NCI-H345 treated with DMSO at 0.1 percent for 48 hours (cell line): ENCODE measurements at regions not wholly inside any gene's neighbourhood (a gene's known extent, or its start where the extent isn't known, plus 50 kb on each side); places are given as distances from the start of the nearest gene placed in this dataset.
"Not testable (repeated sequence)": the region's sequence is repeated elsewhere in the genome, so short reads cannot be mapped to it uniquely, and the experiment has no call there.

ENCODE experiments used
- DNase-seq: peaks from one replicate; lab custom pipeline; 2025; ENCODE audit not compliant: unreplicated experiment; lab: John Stamatoyannopoulos, UW

- no peak for DNase-seq
Measured at GRCh38 chr10:114729103-114729659, 71.1 kb upstream of the ABLIM1 start.

- DNase-seq: no peak
Measured at GRCh38 chr10:114730291-114730690, 72.2 kb upstream of the ABLIM1 start.

- no peak for DNase-seq
Measured at GRCh38 chr10:114732931-114733330, 74.9 kb upstream of the ABLIM1 start.

- DNase-seq: no peak
Measured at GRCh38 chr10:114735946-114736345, 77.9 kb upstream of the ABLIM1 start.

- no peak for DNase-seq
Measured at GRCh38 chr10:114743521-114744231, 77.9 kb upstream of the FHIP2A start.

- no peak for DNase-seq
Measured at GRCh38 chr10:114746531-114746930, 75.0 kb upstream of the FHIP2A start.

GRCh38 chr10:114748241-114748640 is 73.3 kb upstream of the FHIP2A start:
- DNase-seq: no peak

GRCh38 chr10:114749014-114749413 is 72.6 kb upstream of the FHIP2A start:
- DNase-seq: no peak

- DNase-seq: no peak
Measured at GRCh38 chr10:114749510-114749909, 72.1 kb upstream of the FHIP2A start.

GRCh38 chr10:114751856-114752255 is 69.7 kb upstream of the FHIP2A start:
- no peak for DNase-seq

- not testable (repeated sequence) for DNase-seq
Measured at GRCh38 chr10:114752570-114752969, 69.0 kb upstream of the FHIP2A start.

GRCh38 chr10:114753126-114753525 is 68.5 kb upstream of the FHIP2A start:
- DNase-seq: no peak

GRCh38 chr10:114754445-114755320 is 66.9 kb upstream of the FHIP2A start:
- no peak for DNase-seq

- DNase-seq: no peak
Measured at GRCh38 chr10:114755537-114755936, 66.0 kb upstream of the FHIP2A start.

- no peak for DNase-seq
Measured at GRCh38 chr10:114758331-114758730, 63.2 kb upstream of the FHIP2A start.

GRCh38 chr10:114761205-114762193 is 60.1 kb upstream of the FHIP2A start:
- no peak for DNase-seq

GRCh38 chr10:114762811-114763210 is 58.8 kb upstream of the FHIP2A start:
- DNase-seq: no peak

- DNase-seq: no peak
Measured at GRCh38 chr10:114764656-114765055, 56.9 kb upstream of the FHIP2A start.

GRCh38 chr10:114766470-114766869 is 55.1 kb upstream of the FHIP2A start:
- DNase-seq: no peak

- DNase-seq: no peak
Measured at GRCh38 chr10:114767101-114767985, 54.2 kb upstream of the FHIP2A start.
